Kidney (tissue), 13 donors: ENCODE measurements at regions not wholly inside any gene's neighbourhood (a gene's known extent, or its start where the extent isn't known, plus 50 kb on each side); places are given as distances from the start of the nearest gene placed in this dataset.

Experiments used
- DNase-seq, 5 donors: peaks; one replicate each; pipeline ENCODE4 v3.0.0-alpha.2; 2013 to 2020
- FAIRE-seq: peaks from 2 replicates; lab custom pipeline; 2012; peaks lifted over from hg19 to GRCh38; lab: Jason Lieb, UNC
- H3K27ac ChIP-seq, 2 donors: one replicate each; pipeline ENCODE4 v1.7.0; 2013; ENCODE audit warnings: low read depth in 2 of 2, low read length in 2 of 2, inconsistent platforms in 1 of 2
- H3K27me3 ChIP-seq: one replicate; pipeline ENCODE4 v1.7.1; 2013; ENCODE audit warnings: low read length, inconsistent platforms; ENCODE audit not compliant: control insufficient read depth, insufficient read depth
- H3K36me3 ChIP-seq, 3 donors: one replicate each; pipeline versions ENCODE4 v1.7.0 to v1.7.1; 2013; ENCODE audit warnings: low read length in 3 of 3, control low read depth in 1 of 3, inconsistent platforms in 1 of 3; ENCODE audit not compliant: insufficient read depth in 3 of 3, control insufficient read depth in 2 of 3
- H3K4me1 ChIP-seq, 3 donors: one replicate each; pipeline versions ENCODE4 v1.7.0 to v1.7.1; 2013; ENCODE audit warnings: low read length in 3 of 3, inconsistent platforms in 1 of 3, low read depth in 1 of 3; ENCODE audit not compliant: control insufficient read depth in 2 of 3, insufficient read depth in 2 of 3
- H3K4me3 ChIP-seq, 3 donors: one replicate each; pipeline versions ENCODE4 v1.7.0 to v1.8.1; 2013; ENCODE audit warnings: low read length in 3 of 3, control low read depth in 1 of 3, inconsistent platforms in 1 of 3
- H3K9ac ChIP-seq, 3 donors: one replicate each; pipeline versions ENCODE4 v1.7.0 to v1.7.1; 2013; ENCODE audit warnings: low read length in 3 of 3, control low read depth in 1 of 3, inconsistent platforms in 1 of 3
- H3K9me3 ChIP-seq, 3 donors: one replicate each; pipeline versions ENCODE4 v1.7.0 to v1.7.1; 2013; ENCODE audit warnings: low read length in 3 of 3, control low read depth in 1 of 3, inconsistent platforms in 1 of 3; ENCODE audit not compliant: control insufficient read depth in 2 of 3, insufficient read depth in 1 of 3
- CTCF ChIP-seq: IDR thresholded peaks from 3 replicates; pipeline ENCODE4 v1.5.1; 2012; ENCODE audit warnings: mild to moderate bottlenecking, moderate library complexity, borderline replicate concordance; ENCODE audit not compliant: insufficient read depth; ENCODE audit errors: extremely low read depth
- intact Hi-C: fragments of 100-400 bp; cut with DNase I; formaldehyde crosslinking; loops from one replicate; pipeline ENCODE4 v1.11.1; 2022
- donor health status: control.
- donor health status: control.
- donor health status: control.
- donor health status: control.
- donor health status: control.
- donor health status: DM: yes; HTN: yes; CAD: no.
- donor health status: Normal renal cell carcinoma (clear cell type).

DNA sequence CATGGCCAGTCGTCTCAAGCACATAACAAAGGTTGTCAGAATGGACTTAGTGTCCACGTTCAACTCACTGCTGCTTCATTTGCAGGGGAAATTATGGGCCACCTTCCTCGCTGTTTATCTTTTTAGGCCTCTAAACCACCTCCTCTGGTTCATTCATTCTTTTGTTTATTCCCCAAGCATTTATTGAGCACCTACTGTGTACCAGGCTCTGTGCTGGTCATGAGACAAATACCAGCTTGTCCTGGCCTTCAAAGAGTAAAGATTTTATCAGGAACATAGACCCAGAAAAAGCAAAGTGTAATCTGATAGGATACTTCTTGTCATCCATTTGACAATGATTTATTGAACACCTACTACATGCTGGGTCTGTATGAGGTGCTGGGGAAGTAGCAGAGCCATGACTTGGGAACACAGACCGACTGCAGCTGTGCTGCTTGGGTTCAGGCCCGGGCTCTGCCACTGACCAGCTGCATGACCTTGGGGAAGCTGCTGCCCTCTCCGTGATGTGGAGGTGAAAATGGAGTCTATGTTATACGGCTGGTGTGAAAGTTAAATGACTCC, 63.4 kb upstream of the SLC6A6 start:
- no peak for TF ChIP-seq CTCF
- no peak overlapping the region for H3K27ac ChIP-seq
- no peak overlapping the region for H3K9ac ChIP-seq
- no peaks in the 10 kb centered on the region for H3K9me3 ChIP-seq
- DNase-seq (no peak), FAIRE-seq (no peak)
- peaks cover 0 to 2% (median 0%) of the 10 kb centered on the region in 3 donors for H3K4me1 ChIP-seq
- H3K4me3 ChIP-seq, result no peak overlapping the region
- H3K27me3 ChIP-seq, result no peaks in the 10 kb centered on the region
- no peaks in the 10 kb centered on the region for H3K36me3 ChIP-seq
- intact Hi-C loops, result no loop called here

DNA sequence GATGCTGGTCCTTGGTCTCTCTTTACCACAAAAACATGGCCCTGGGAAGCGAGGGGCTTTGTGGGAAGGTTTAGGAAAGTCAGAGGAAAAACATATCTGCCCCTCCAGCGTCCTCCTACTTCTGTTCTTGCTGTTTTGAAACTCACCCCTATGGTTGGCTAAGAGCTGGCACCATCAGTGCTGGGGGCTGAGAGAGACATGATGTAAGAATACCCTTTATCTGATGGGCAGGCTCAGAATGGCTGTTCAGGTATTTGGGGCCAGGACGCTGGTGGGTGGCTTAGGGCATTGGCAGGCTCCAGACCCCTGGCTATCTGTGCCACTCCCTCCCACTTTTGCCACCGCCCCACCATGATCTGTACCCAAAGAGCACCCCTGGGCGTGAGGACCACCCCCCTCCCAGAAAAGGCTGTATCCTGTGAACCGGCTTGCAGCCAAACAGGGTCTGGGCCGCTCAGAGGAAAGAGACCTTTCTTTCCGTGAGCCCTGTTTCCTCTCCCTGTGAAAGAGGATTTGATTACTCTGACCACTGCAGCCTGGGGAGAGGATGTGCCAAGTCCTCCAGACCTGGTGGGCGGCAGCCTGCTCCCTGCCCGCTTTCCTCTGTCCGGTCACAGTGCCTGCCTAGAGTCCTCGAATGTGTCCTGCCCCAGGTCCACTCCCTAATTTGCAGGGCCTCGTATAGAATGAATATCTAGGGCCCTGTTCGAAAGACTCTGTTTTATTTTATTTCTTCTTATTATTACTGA, 61.3 kb upstream of the SLC6A6 start:
- FAIRE-seq, result no peak
- Histone ChIP-seq H3K4me3 (no peak overlapping the region), H3K27ac (no peak overlapping the region), H3K9me3 (no peaks in the 10 kb centered on the region), H3K9ac (no peak overlapping the region), H3K4me1 (peaks cover 0 to 2% (median 0%) of the 10 kb centered on the region in 3 donors), H3K27me3 (no peaks in the 10 kb centered on the region), H3K36me3 (no peaks in the 10 kb centered on the region)
- TF ChIP-seq CTCF, result no peak
- no peak for DNase-seq
- intact Hi-C loops, result no loop called here

DNA sequence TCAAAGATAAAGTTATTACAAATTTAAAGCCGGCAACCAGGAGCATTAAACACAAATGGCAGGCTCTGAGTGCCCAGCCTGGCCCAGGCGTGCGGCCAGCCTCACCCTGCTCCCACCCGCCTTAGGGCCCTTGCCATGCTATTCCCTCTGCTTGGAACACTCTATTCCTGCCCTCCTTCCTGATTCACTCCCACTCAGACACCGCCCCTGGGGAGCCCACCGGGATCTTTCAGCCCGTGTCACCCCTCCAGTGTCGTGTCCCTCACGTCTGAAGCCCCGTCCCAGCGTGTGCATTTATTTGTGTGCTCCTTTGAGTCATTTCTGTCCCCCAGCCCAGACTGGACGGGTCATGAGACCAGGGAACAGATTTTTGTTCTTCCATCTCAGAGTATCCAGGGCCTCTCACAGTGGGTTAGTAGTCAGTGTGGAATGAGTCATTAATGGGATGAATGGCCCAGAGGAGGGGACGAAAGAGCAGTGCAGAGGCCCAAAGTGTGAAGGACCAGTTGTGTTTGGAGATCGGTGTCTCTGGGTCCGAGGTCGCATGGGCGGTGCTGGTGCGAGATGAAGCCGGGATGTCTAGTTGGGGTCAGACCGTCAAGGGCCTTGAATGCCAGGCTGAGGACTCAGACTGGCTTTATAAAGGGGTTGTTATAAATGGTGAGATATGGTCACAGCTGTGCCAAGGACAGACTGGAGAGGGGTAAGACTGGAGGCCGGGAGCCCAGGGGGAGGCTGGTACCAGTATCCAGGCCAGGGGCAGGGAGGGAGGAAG, 58.9 kb upstream of the SLC6A6 start:
- FAIRE-seq, result no peak
- Histone ChIP-seq H3K27me3 (no peaks in the 10 kb centered on the region), H3K9ac (no peak overlapping the region), H3K9me3 (no peaks in the 10 kb centered on the region), H3K36me3 (no peaks in the 10 kb centered on the region), H3K27ac (no peak overlapping the region), H3K4me3 (no peak overlapping the region), H3K4me1 (no peaks in the 10 kb centered on the region)
- intact Hi-C loops, result no loop called here
- no peak for DNase-seq
- TF ChIP-seq CTCF, result no peak
